ENCODE measurements at regions not wholly inside any gene's neighbourhood (a gene's known extent, or its start where the extent isn't known, plus 50 kb on each side); places are given as distances from the start of the nearest gene placed in this dataset.

GRCh38 chr14:56944397-56944796 is 134.1 kb upstream of the OTX2 start:
- TF ChIP-seq CTCF (IDR thresholded peaks at IDR 0.05; ENCODE audit: extremely low read depth in 1 of 2, insufficient read depth in 1 of 2, low read depth in 1 of 2, low read length in 2 of 2) (no peak), EZH2 (IDR thresholded peaks at IDR 0.05; ENCODE audit: borderline replicate concordance, low read depth, low read length, severe bottlenecking) (no peak), JUN (IDR thresholded peaks at IDR 0.05; ENCODE audit: borderline replicate concordance, insufficient read depth, insufficient read length, low read depth) (no peak), POLR2A (IDR thresholded peaks at IDR 0.05; ENCODE audit: low read depth, low read length) (no peak), POLR2AphosphoS5 (IDR thresholded peaks at IDR 0.05; ENCODE audit: insufficient read depth, low read depth, low read length) (no peak), MYC (IDR thresholded peaks at IDR 0.05; ENCODE audit: low read depth, low read length) (no peak)
